ENCODE measurements at regions not wholly inside any gene's neighbourhood (a gene's known extent, or its start where the extent isn't known, plus 50 kb on each side); places are given as distances from the start of the nearest gene placed in this dataset.

DNA sequence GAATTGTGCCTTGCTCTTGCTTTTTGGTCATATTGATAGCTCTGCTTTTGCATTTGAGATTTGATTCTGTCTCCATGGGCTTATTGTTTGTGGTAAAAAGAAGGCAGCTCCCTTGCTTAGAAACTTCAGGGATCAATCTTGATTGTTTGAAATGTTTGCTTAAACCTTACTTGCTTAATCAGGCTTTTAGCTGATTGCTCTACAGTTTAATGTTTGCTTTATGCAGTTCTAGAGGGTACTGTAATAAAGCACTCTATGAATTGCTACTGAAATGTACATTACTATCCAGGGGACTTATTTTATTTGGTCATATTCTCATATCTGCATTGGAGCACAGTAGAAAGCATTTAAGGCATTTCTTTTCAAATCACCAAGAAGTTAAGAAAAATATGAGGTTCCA is 545.4 kb upstream of the HS3ST5 start (continued):
- TF ChIP-seq TSC22D4 (tag; IDR thresholded peaks at IDR 0.05) (no peak), KDM4B (IDR thresholded peaks at IDR 0.05; ENCODE audit: borderline replicate concordance in 2 of 2, low read depth in 1 of 2) (no peak), SP2 (IDR thresholded peaks at IDR 0.05; ENCODE audit: extremely low read depth, low read depth, low read length, poor library complexity, severe bottlenecking) (no peak), CAMTA2 (CRISPR knock-in tag; conservative IDR thresholded peaks at IDR 0.05) (no peak), PTBP1 (IDR thresholded peaks at IDR 0.05; ENCODE audit: low read depth, low read length) (no peak), KLF1 (tag; IDR thresholded peaks at IDR 0.05) (no peak)
- TF ChIP-seq, protein P1, sequence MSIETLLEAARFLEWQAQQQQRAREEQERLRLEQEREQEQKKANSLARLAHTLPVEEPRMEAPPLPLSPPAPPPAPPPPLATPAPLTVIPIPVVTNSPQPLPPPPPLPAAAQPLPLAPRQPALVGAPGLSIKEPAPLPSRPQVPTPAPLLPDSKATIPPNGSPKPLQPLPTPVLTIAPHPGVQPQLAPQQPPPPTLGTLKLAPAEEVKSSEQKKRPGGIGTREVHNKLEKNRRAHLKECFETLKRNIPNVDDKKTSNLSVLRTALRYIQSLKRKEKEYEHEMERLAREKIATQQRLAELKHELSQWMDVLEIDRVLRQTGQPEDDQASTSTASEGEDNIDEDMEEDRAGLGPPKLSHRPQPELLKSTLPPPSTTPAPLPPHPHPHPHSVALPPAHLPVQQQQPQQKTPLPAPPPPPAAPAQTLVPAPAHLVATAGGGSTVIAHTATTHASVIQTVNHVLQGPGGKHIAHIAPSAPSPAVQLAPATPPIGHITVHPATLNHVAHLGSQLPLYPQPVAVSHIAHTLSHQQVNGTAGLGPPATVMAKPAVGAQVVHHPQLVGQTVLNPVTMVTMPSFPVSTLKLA (conservative IDR thresholded peaks at IDR 0.05), result no peak

DNA sequence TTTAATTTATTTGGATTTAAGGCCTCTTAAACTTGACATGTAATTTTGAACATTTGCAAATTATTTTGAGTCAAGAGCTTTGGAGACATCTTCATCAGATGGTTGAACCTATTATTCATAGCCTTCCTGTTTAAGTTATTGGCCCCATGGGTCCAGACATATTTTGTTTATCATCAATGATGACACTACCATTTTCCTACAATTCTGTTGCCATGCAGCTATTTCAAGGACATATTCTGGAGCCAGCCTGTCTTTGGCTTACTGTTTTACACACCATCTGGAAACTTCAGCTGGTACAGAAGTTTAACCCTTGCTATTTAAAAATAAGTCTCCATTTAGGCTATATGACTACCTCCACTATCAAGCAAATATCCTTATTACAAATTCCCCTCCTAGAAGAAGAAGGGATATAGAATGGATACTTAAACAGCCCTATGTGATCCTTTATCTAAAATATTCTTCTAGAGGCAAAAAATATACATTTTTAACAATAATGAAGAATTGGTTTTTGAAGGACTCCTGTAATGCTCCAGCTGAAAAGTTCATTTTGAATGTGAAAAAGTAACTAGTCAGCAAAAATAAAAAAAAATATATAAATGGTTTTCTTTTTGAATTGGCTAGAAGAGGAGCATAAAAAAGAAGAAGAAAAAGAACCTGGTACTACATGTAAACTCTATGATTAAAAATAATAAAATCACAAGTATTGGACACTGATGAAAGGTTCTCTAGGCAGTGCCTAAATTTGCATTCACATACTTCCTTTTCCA is 544.0 kb upstream of the HS3ST5 start:
- in situ Hi-C loops (cut with MboI) (no loop called here), intact Hi-C loops (cut with micrococcal nuclease) (no loop called here)
- DNase-seq (ENCODE audit: extremely low read depth in 1 of 4, low spot score in 3 of 4) (no peak), ATAC-seq (no peak), FAIRE-seq (no peak)
- Histone ChIP-seq H3K36me3 (ENCODE audit: control insufficient read depth, insufficient read depth, low read length) (no peaks in the 10 kb centered on the region), H3K79me2 (ENCODE audit: control insufficient read depth, insufficient read depth, low read length) (no peaks in the 10 kb centered on the region), H3K4me2 (ENCODE audit: insufficient read depth, low read length) (no peak overlapping the region), H3K27ac (ENCODE audit: extremely low read depth, low read depth, low read length) (no peak overlapping the region), H3K4me1 (replicated peaks in 1 of 2; ENCODE audit: control insufficient read depth in 2 of 2, insufficient read depth in 2 of 2, low read length in 2 of 2) (no peaks in the 10 kb centered on the region), H3K9me3 (replicated peaks; ENCODE audit: control insufficient read depth, insufficient read depth, low read depth, low read length) (no peaks in the 10 kb centered on the region; the same call in 1 of the 2 replicates), H4K20me1 (replicated peaks; ENCODE audit: control insufficient read depth, insufficient read depth, low read length) (no peaks in the 10 kb centered on the region), H3K4me3 (no peak overlapping the region), H3K27me3 (ENCODE audit: control insufficient read depth in 2 of 2, insufficient read depth in 2 of 2, low read length in 2 of 2) (no peaks in the 10 kb centered on the region), H3K9me1 (ENCODE audit: control insufficient read depth, insufficient read depth, low read length) (no peaks in the 10 kb centered on the region), H3K9ac (ENCODE audit: insufficient read depth in 1 of 2, low read depth in 2 of 2, low read length in 2 of 2) (no peak overlapping the region), H2AFZ (ENCODE audit: low read depth, low read length) (no peak overlapping the region)
- POLR2A ChIA-PET, result no interaction called here
- no TSS peak for BruUV-seq (replicated peaks)
- CTCF ChIA-PET (ENCODE audit: low intra/inter-chr PET ratio), result no interaction called here
- peak; percentile 52; the same call in 1 of the 2 replicates for TF ChIP-seq C11orf30 (IDR thresholded peaks at IDR 0.05; ENCODE audit: low read depth)
- TF ChIP-seq, protein P2, sequence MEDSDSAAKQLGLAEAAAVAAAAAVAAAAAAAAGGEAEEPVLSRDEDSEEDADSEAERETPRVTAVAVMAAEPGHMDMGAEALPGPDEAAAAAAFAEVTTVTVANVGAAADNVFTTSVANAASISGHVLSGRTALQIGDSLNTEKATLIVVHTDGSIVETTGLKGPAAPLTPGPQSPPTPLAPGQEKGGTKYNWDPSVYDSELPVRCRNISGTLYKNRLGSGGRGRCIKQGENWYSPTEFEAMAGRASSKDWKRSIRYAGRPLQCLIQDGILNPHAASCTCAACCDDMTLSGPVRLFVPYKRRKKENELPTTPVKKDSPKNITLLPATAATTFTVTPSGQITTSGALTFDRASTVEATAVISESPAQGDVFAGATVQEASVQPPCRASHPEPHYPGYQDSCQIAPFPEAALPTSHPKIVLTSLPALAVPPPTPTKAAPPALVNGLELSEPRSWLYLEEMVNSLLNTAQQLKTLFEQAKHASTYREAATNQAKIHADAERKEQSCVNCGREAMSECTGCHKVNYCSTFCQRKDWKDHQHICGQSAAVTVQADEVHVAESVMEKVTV (CRISPR knock-in tag; IDR thresholded peaks at IDR 0.05), result no peak
- TF ChIP-seq ARNT (IDR thresholded peaks at IDR 0.05), result no peak
- peak; percentile 64 for TF ChIP-seq MAFF (IDR thresholded peaks at IDR 0.05; ENCODE audit: low read length)
- TF ChIP-seq SETDB1 (IDR thresholded peaks at IDR 0.05; ENCODE audit: low read length), result no peak
- peak; percentile 76 for TF ChIP-seq ZNF316 (IDR thresholded peaks at IDR 0.05)
- no peak for TF ChIP-seq ZNF274 (IDR thresholded peaks at IDR 0.05; ENCODE audit: borderline replicate concordance, low read depth, low read length)
- peak; percentile 62; the same call in 1 of the 2 replicates for TF ChIP-seq MAFK (IDR thresholded peaks at IDR 0.05; ENCODE audit: low read length)
- no peak for TF ChIP-seq ZNF699 (CRISPR knock-in tag; IDR thresholded peaks at IDR 0.05; ENCODE audit: insufficient replicate concordance)

All from K562 (cell line).